ENCODE measurements at regions not wholly inside any gene's neighbourhood (a gene's known extent, or its start where the extent isn't known, plus 50 kb on each side); places are given as distances from the start of the nearest gene placed in this dataset.

- no peaks in the 10 kb centered on the region for H3K36me3 Mint-ChIP-seq (ENCODE audit: low read depth)
- H3K4me1 Mint-ChIP-seq (ENCODE audit: low read depth): no peaks in the 10 kb centered on the region
- ATAC-seq (no peak), DNase-seq (no peak)
- POLR2A ChIA-PET: no interaction called here
- H3K4me3 Mint-ChIP-seq: no peak overlapping the region
- no peak overlapping the region for H3K27ac Mint-ChIP-seq
- CTCF ChIA-PET: no interaction called here
- TF ChIP-seq CTCF (IDR thresholded peaks at IDR 0.05): no peak
- peaks cover 7% of the 10 kb centered on the region for H3K9me3 Mint-ChIP-seq
- H3K27me3 Mint-ChIP-seq: peaks cover 11% of the 10 kb centered on the region
- intact Hi-C loops (cut with micrococcal nuclease): no loop called here
Measured at GRCh38 chr14:76655331-76655730, 105.9 kb upstream of the VASH1 start.

GRCh38 chr14:76656592-76656991 is 104.7 kb upstream of the VASH1 start:
- Mint-ChIP-seq H3K27me3 (peaks cover 13% of the 10 kb centered on the region), H3K9me3 (peaks cover 7% of the 10 kb centered on the region), H3K4me1 (ENCODE audit: low read depth) (no peaks in the 10 kb centered on the region), H3K36me3 (ENCODE audit: low read depth) (no peaks in the 10 kb centered on the region), H3K4me3 (no peak overlapping the region), H3K27ac (no peak overlapping the region)
- POLR2A ChIA-PET: no interaction called here
- CTCF ChIA-PET: interaction anchor here (1.1 kb wide), 1 partner anchor 9 kb away, joined by 3 read pairs; no protein-coding TSS in a partner anchor
- intact Hi-C loops (cut with micrococcal nuclease): no loop called here
- DNase-seq (no peak), ATAC-seq (no peak)
- TF ChIP-seq CTCF (IDR thresholded peaks at IDR 0.05): no peak

GRCh38 chr14:76657404-76657803 is 103.9 kb upstream of the VASH1 start:
- intact Hi-C loops (cut with micrococcal nuclease): no loop called here
- ChIA-PET POLR2A (no interaction called here), CTCF (interaction anchor here (1.1 to 1.4 kb wide), 2 partner anchors 10 kb away, joined by 3 to 7 read pairs; no protein-coding TSS in a partner anchor)
- Mint-ChIP-seq H3K36me3 (ENCODE audit: low read depth) (no peaks in the 10 kb centered on the region), H3K4me1 (ENCODE audit: low read depth) (no peaks in the 10 kb centered on the region), H3K9me3 (peaks cover 7% of the 10 kb centered on the region), H3K4me3 (no peak overlapping the region), H3K27ac (no peak overlapping the region), H3K27me3 (peaks cover 17% of the 10 kb centered on the region)
- DNase-seq (no peak), ATAC-seq (no peak)
- TF ChIP-seq CTCF (IDR thresholded peaks at IDR 0.05): no peak

- Mint-ChIP-seq H3K27ac (no peak overlapping the region), H3K4me3 (no peak overlapping the region), H3K27me3 (peaks cover 17% of the 10 kb centered on the region)
Measured at GRCh38 chr14:76657846-76658245, 103.4 kb upstream of the VASH1 start.

GRCh38 chr14:76662580-76662979 is 98.7 kb upstream of the VASH1 start:
- Mint-ChIP-seq H3K27ac (no peak overlapping the region), H3K4me1 (ENCODE audit: low read depth) (no peaks in the 10 kb centered on the region), H3K4me3 (no peak overlapping the region), H3K9me3 (peaks cover 7% of the 10 kb centered on the region), H3K27me3 (peaks cover 11% of the 10 kb centered on the region), H3K36me3 (ENCODE audit: low read depth) (no peaks in the 10 kb centered on the region)
- DNase-seq: no peak
- intact Hi-C loops (cut with micrococcal nuclease): no loop called here
- ChIA-PET CTCF (interaction anchor here (2.0 kb wide), 1 partner anchor 48 kb away, joined by 5 read pairs; no protein-coding TSS in a partner anchor), POLR2A (no interaction called here)
- ATAC-seq: no peak
- TF ChIP-seq CTCF (IDR thresholded peaks at IDR 0.05): no peak

More at GRCh38 chr14:76657846-76658245, 103.4 kb upstream of the VASH1 start:
- TF ChIP-seq CTCF (IDR thresholded peaks at IDR 0.05): no peak
- POLR2A ChIA-PET: no interaction called here
- H3K9me3 Mint-ChIP-seq: peaks cover 7% of the 10 kb centered on the region
- DNase-seq (no peak), ATAC-seq (no peak)
- intact Hi-C loops (cut with micrococcal nuclease): no loop called here
- no peaks in the 10 kb centered on the region for H3K36me3 Mint-ChIP-seq (ENCODE audit: low read depth)
- no peaks in the 10 kb centered on the region for H3K4me1 Mint-ChIP-seq (ENCODE audit: low read depth)
- CTCF ChIA-PET: interaction anchor here (1.4 kb wide), 1 partner anchor 10 kb away, joined by 7 read pairs; no protein-coding TSS in a partner anchor
